HEK293 (cell line): ENCODE measurements at regions not wholly inside any gene's neighbourhood (a gene's known extent, or its start where the extent isn't known, plus 50 kb on each side); places are given as distances from the start of the nearest gene placed in this dataset.

ENCODE experiments used
- CTCF ChIA-PET: fragments of 350-600 bp; formaldehyde crosslinking; extraction: SDS; loops from one replicate; lab custom pipeline; 2021; ENCODE audit warnings: antibody characterized with exemption; lab: Yijun Ruan, JAX
- POLR2A ChIA-PET: fragments of 300-600 bp; formaldehyde crosslinking; extraction: SDS; loops from one replicate; lab custom pipeline; 2020; ENCODE audit warnings: antibody characterized with exemption, inconsistent platforms; lab: Yijun Ruan, JAX
- H3K27ac ChIP-seq: fragments of 200-500 bp; sonication (Bioruptor generic); 2 replicates; pipeline ENCODE4 v1.5.1; 2014; ENCODE audit warnings: low read depth, low read length, control low read depth, inconsistent platforms; ENCODE audit errors: extremely low read depth
- H3K36me3 ChIP-seq, 2 experiments: fragments of 200-500 bp in 1 of 2; sonication (Bioruptor generic) in 1 of 2; 1 replicate in 1 of 2; 2 replicates in 1 of 2; pipeline ENCODE4 v1.5.1; 2014 to 2017; ENCODE audit warnings: inconsistent platforms in 2 of 2, low read length in 2 of 2; ENCODE audit not compliant: control insufficient read depth in 2 of 2, insufficient read depth in 1 of 2
- H3K4me1 ChIP-seq: fragments of 200-500 bp; sonication (Bioruptor generic); 2 replicates; pipeline ENCODE4 v1.5.1; 2014; ENCODE audit warnings: mild to moderate bottlenecking, low read length, inconsistent platforms; ENCODE audit not compliant: control insufficient read depth, insufficient read depth
- H3K4me3 ChIP-seq: 2 replicates; pipeline ENCODE4 v1.5.1; 2011; ENCODE audit warnings: low read depth, mild to moderate bottlenecking, control low read depth, low read length, moderate library complexity
- H3K9me3 ChIP-seq: fragments of 200-500 bp; sonication (Bioruptor generic); 2 replicates; pipeline ENCODE4 v1.5.1; 2014; ENCODE audit warnings: low read depth, low read length, inconsistent platforms; ENCODE audit not compliant: control insufficient read depth, insufficient read depth
- SETDB1 ChIP-seq: IDR thresholded peaks from one replicate; pipeline ENCODE4 v1.6.1; 2017; ENCODE audit warnings: mild to moderate bottlenecking, low read length, moderate library complexity, mixed read lengths; ENCODE audit not compliant: insufficient read length
- ZFP3 ChIP-seq: fragments of 450-650 bp; formaldehyde crosslinking; IDR thresholded peaks from 2 replicates; pipeline ENCODE4 v1.5.1; 2016; ENCODE audit warnings: low read depth, missing biosample characterization, missing genetic modification characterization
- ZNF157 ChIP-seq: fragments of 450-650 bp; formaldehyde crosslinking; IDR thresholded peaks from 2 replicates; pipeline ENCODE4 v1.5.1; 2016; ENCODE audit warnings: missing biosample characterization, missing genetic modification characterization
- ZNF221 ChIP-seq: fragments of 450-650 bp; formaldehyde crosslinking; IDR thresholded peaks from 2 replicates; pipeline ENCODE4 v1.5.1; 2017; ENCODE audit warnings: missing biosample characterization, missing genetic modification characterization, borderline replicate concordance
- ZNF544 ChIP-seq: fragments of 450-650 bp; formaldehyde crosslinking; IDR thresholded peaks from 2 replicates; pipeline ENCODE4 v1.5.0; 2017; ENCODE audit warnings: missing biosample characterization, missing genetic modification characterization
- ZNF548 ChIP-seq: fragments of 450-650 bp; formaldehyde crosslinking; IDR thresholded peaks from 2 replicates; pipeline ENCODE4 v1.5.1; 2016; ENCODE audit warnings: missing biosample characterization, missing genetic modification characterization
- ZNF610 ChIP-seq: fragments of 450-650 bp; formaldehyde crosslinking; IDR thresholded peaks from 2 replicates; pipeline ENCODE4 v1.5.1; 2016; ENCODE audit warnings: missing biosample characterization, missing genetic modification characterization, borderline replicate concordance
- ZNF677 ChIP-seq: fragments of 450-650 bp; IDR thresholded peaks from 2 replicates; pipeline ENCODE4 v1.5.0; 2018; ENCODE audit warnings: missing biosample characterization, mild to moderate bottlenecking, missing genetic modification characterization, moderate library complexity
- ZNF768 ChIP-seq: fragments of 450-650 bp; formaldehyde crosslinking; IDR thresholded peaks from 2 replicates; pipeline ENCODE4 v1.5.1; 2018; ENCODE audit warnings: missing biosample characterization, mild to moderate bottlenecking, missing genetic modification characterization
- TF ChIP-seq, protein P1 (sequence below): fragments of 450-650 bp; formaldehyde crosslinking; IDR thresholded peaks from 2 replicates; pipeline ENCODE4 v1.5.1; 2016; ENCODE audit warnings: missing biosample characterization, missing genetic modification characterization, borderline replicate concordance
- TF ChIP-seq, protein P2 (sequence below): fragments of 450-650 bp; formaldehyde crosslinking; IDR thresholded peaks from 2 replicates; pipeline ENCODE4 v1.5.1; 2016; ENCODE audit warnings: missing biosample characterization, missing genetic modification characterization
- TF ChIP-seq, protein P3 (sequence below): fragments of 450-650 bp; formaldehyde crosslinking; IDR thresholded peaks from 2 replicates; pipeline ENCODE4 v1.5.1; 2016; ENCODE audit warnings: missing biosample characterization, missing genetic modification characterization
- TF ChIP-seq, protein P4 (sequence below): fragments of 450-650 bp; formaldehyde crosslinking; optimal IDR thresholded peaks from 2 replicates; pipeline ENCODE3; 2016; ENCODE audit warnings: missing biosample characterization, mild to moderate bottlenecking, missing genetic modification characterization
- TF ChIP-seq, protein P5 (sequence below): fragments of 450-650 bp; formaldehyde crosslinking; IDR thresholded peaks from 2 replicates; pipeline ENCODE4 v1.5.1; 2016; ENCODE audit warnings: missing biosample characterization, missing genetic modification characterization
- TF ChIP-seq, protein P6 (sequence below): fragments of 450-650 bp; formaldehyde crosslinking; IDR thresholded peaks from 2 replicates; pipeline ENCODE4 v1.5.1; 2016; ENCODE audit warnings: missing biosample characterization, missing genetic modification characterization
- TF ChIP-seq, protein P7 (sequence below): fragments of 450-650 bp; IDR thresholded peaks from 2 replicates; pipeline ENCODE4 v1.5.1; 2018; ENCODE audit warnings: missing biosample characterization, mild to moderate bottlenecking, missing genetic modification characterization

DNA sequence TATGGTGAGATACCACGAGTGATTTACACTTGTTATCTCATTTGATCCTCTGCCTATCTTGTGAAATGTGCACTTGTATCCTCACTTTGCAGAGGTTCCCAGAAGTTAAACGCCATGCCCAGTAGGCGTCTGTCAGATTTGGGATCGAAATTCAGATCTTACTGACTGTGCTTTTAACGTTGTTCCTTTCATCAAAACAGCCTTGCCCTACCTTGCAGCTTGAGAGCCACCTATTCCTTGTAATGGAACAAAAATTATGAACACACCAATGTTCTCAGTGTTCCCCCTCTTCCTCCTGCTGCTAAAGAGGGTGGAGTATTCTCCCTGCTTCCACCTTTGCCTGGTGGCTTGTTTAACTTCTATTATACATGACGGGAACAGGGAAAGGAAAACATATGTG lies 257.0 kb downstream of the MSX2 start:
- ChIA-PET POLR2A (no interaction called here), CTCF (no interaction called here)
- Histone ChIP-seq H3K4me3 (no peak overlapping the region), H3K9me3 (no peaks in the 10 kb centered on the region), H3K4me1 (no peaks in the 10 kb centered on the region), H3K36me3 (no peaks in the 10 kb centered on the region), H3K27ac (no peak overlapping the region)
- TF ChIP-seq, protein P1, sequence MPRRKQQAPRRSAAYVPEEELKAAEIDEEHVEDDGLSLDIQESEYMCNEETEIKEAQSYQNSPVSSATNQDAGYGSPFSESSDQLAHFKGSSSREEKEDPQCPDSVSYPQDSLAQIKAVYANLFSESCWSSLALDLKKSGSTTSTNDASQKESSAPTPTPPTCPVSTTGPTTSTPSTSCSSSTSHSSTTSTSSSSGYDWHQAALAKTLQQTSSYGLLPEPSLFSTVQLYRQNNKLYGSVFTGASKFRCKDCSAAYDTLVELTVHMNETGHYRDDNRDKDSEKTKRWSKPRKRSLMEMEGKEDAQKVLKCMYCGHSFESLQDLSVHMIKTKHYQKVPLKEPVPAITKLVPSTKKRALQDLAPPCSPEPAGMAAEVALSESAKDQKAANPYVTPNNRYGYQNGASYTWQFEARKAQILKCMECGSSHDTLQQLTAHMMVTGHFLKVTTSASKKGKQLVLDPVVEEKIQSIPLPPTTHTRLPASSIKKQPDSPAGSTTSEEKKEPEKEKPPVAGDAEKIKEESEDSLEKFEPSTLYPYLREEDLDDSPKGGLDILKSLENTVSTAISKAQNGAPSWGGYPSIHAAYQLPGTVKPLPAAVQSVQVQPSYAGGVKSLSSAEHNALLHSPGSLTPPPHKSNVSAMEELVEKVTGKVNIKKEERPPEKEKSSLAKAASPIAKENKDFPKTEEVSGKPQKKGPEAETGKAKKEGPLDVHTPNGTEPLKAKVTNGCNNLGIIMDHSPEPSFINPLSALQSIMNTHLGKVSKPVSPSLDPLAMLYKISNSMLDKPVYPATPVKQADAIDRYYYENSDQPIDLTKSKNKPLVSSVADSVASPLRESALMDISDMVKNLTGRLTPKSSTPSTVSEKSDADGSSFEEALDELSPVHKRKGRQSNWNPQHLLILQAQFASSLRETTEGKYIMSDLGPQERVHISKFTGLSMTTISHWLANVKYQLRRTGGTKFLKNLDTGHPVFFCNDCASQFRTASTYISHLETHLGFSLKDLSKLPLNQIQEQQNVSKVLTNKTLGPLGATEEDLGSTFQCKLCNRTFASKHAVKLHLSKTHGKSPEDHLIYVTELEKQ (tag by site-specific recombination) = no peak
- TF ChIP-seq ZNF610 (tag by site-specific recombination) = no peak
- TF ChIP-seq, protein P2, sequence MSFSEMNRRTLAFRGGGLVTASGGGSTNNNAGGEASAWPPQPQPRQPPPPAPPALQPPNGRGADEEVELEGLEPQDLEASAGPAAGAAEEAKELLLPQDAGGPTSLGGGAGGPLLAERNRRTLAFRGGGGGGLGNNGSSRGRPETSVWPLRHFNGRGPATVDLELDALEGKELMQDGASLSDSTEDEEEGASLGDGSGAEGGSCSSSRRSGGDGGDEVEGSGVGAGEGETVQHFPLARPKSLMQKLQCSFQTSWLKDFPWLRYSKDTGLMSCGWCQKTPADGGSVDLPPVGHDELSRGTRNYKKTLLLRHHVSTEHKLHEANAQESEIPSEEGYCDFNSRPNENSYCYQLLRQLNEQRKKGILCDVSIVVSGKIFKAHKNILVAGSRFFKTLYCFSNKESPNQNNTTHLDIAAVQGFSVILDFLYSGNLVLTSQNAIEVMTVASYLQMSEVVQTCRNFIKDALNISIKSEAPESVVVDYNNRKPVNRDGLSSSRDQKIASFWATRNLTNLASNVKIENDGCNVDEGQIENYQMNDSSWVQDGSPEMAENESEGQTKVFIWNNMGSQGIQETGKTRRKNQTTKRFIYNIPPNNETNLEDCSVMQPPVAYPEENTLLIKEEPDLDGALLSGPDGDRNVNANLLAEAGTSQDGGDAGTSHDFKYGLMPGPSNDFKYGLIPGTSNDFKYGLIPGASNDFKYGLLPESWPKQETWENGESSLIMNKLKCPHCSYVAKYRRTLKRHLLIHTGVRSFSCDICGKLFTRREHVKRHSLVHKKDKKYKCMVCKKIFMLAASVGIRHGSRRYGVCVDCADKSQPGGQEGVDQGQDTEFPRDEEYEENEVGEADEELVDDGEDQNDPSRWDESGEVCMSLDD (tag by site-specific recombination) = no peak
- TF ChIP-seq, protein P3, sequence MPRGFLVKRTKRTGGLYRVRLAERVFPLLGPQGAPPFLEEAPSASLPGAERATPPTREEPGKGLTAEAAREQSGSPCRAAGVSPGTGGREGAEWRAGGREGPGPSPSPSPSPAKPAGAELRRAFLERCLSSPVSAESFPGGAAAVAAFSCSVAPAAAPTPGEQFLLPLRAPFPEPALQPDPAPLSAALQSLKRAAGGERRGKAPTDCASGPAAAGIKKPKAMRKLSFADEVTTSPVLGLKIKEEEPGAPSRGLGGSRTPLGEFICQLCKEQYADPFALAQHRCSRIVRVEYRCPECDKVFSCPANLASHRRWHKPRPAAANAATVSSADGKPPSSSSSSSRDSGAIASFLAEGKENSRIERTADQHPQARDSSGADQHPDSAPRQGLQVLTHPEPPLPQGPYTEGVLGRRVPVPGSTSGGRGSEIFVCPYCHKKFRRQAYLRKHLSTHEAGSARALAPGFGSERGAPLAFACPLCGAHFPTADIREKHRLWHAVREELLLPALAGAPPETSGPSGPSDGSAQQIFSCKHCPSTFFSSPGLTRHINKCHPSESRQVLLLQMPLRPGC = no peak
- TF ChIP-seq ZNF677 (tag by site-specific recombination) = no peak
- TF ChIP-seq, protein P4, sequence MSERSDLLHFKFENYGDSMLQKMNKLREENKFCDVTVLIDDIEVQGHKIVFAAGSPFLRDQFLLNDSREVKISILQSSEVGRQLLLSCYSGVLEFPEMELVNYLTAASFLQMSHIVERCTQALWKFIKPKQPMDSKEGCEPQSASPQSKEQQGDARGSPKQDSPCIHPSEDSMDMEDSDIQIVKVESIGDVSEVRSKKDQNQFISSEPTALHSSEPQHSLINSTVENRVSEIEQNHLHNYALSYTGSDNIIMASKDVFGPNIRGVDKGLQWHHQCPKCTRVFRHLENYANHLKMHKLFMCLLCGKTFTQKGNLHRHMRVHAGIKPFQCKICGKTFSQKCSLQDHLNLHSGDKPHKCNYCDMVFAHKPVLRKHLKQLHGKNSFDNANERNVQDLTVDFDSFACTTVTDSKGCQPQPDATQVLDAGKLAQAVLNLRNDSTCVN = no peak
- TF ChIP-seq, protein P5, sequence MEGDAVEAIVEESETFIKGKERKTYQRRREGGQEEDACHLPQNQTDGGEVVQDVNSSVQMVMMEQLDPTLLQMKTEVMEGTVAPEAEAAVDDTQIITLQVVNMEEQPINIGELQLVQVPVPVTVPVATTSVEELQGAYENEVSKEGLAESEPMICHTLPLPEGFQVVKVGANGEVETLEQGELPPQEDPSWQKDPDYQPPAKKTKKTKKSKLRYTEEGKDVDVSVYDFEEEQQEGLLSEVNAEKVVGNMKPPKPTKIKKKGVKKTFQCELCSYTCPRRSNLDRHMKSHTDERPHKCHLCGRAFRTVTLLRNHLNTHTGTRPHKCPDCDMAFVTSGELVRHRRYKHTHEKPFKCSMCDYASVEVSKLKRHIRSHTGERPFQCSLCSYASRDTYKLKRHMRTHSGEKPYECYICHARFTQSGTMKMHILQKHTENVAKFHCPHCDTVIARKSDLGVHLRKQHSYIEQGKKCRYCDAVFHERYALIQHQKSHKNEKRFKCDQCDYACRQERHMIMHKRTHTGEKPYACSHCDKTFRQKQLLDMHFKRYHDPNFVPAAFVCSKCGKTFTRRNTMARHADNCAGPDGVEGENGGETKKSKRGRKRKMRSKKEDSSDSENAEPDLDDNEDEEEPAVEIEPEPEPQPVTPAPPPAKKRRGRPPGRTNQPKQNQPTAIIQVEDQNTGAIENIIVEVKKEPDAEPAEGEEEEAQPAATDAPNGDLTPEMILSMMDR (tag by site-specific recombination) = no peak
- TF ChIP-seq ZFP3 = no peak
- TF ChIP-seq, protein P6, sequence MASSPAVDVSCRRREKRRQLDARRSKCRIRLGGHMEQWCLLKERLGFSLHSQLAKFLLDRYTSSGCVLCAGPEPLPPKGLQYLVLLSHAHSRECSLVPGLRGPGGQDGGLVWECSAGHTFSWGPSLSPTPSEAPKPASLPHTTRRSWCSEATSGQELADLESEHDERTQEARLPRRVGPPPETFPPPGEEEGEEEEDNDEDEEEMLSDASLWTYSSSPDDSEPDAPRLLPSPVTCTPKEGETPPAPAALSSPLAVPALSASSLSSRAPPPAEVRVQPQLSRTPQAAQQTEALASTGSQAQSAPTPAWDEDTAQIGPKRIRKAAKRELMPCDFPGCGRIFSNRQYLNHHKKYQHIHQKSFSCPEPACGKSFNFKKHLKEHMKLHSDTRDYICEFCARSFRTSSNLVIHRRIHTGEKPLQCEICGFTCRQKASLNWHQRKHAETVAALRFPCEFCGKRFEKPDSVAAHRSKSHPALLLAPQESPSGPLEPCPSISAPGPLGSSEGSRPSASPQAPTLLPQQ = no peak
- TF ChIP-seq, protein P7, sequence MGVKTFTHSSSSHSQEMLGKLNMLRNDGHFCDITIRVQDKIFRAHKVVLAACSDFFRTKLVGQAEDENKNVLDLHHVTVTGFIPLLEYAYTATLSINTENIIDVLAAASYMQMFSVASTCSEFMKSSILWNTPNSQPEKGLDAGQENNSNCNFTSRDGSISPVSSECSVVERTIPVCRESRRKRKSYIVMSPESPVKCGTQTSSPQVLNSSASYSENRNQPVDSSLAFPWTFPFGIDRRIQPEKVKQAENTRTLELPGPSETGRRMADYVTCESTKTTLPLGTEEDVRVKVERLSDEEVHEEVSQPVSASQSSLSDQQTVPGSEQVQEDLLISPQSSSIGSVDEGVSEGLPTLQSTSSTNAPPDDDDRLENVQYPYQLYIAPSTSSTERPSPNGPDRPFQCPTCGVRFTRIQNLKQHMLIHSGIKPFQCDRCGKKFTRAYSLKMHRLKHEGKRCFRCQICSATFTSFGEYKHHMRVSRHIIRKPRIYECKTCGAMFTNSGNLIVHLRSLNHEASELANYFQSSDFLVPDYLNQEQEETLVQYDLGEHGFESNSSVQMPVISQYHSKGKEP = no peak
- no peak for TF ChIP-seq ZNF221
- no peak for TF ChIP-seq ZNF157 (tag by site-specific recombination)
- no peak for TF ChIP-seq ZNF548 (tag by site-specific recombination)
- no peak for TF ChIP-seq SETDB1
- no peak for TF ChIP-seq ZNF544
- no peak for TF ChIP-seq ZNF768 (tag by site-specific recombination)
- TF ChIP-seq, all 188 proteins: peak for 0
